ENCODE measurements at regions not wholly inside any gene's neighbourhood (a gene's known extent, or its start where the extent isn't known, plus 50 kb on each side); places are given as distances from the start of the nearest gene placed in this dataset.
"Not testable (repeated sequence)": the region's sequence is repeated elsewhere in the genome, so short reads cannot be mapped to it uniquely, and the experiment has no call there.

DNA sequence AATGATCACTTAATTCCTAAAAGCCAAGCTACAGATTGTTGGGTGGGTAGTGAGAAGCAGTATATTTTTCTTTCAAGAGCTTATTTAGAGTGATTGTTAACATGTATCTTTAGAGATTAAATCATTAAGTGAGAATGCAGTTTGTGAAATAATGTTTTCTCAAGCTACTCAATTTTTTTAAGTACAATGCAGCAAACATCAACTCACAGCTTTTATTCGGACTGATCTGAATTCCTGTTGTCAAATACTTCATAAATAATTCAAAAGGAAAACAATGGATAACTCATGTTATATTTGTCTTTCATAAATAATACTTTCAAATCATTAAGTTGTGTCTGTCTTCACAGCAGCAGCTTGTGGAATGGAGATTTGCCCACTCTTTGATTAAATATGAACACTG lies 271.1 kb upstream of the DEPDC1 start:
- intact Hi-C loops (cut with DNase I; ENCODE audit: low total_unique reads), result no loop called here
- no peak for TF ChIP-seq POLR2A (IDR thresholded peaks at IDR 0.05)
- TF ChIP-seq, protein P1, sequence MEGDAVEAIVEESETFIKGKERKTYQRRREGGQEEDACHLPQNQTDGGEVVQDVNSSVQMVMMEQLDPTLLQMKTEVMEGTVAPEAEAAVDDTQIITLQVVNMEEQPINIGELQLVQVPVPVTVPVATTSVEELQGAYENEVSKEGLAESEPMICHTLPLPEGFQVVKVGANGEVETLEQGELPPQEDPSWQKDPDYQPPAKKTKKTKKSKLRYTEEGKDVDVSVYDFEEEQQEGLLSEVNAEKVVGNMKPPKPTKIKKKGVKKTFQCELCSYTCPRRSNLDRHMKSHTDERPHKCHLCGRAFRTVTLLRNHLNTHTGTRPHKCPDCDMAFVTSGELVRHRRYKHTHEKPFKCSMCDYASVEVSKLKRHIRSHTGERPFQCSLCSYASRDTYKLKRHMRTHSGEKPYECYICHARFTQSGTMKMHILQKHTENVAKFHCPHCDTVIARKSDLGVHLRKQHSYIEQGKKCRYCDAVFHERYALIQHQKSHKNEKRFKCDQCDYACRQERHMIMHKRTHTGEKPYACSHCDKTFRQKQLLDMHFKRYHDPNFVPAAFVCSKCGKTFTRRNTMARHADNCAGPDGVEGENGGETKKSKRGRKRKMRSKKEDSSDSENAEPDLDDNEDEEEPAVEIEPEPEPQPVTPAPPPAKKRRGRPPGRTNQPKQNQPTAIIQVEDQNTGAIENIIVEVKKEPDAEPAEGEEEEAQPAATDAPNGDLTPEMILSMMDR (IDR thresholded peaks at IDR 0.05 in 8 of 11, conservative IDR thresholded peaks at IDR 0.05 in 3 of 11), result no peak
- TF ChIP-seq POLR2AphosphoS5 (IDR thresholded peaks at IDR 0.05), result no peak
- H3K4me1 ChIP-seq, result no peaks in the 10 kb centered on the region
- no peaks in the 10 kb centered on the region for H3K27me3 ChIP-seq (replicated peaks in 1 of 7)
- no peaks in the 10 kb centered on the region for H3K36me3 ChIP-seq
- H3K9me3 ChIP-seq, result peaks cover 0 to 35% (median 28%) of the 10 kb centered on the region in 8 donors
- no peak overlapping the region for H3K27ac ChIP-seq
- no peak overlapping the region for H3K4me3 ChIP-seq
- no peak for DNase-seq
- WGBS, 5 donors, result 45 to 69% (median 58%) methylated on average over 1 of the region's 1 CpG

DNA sequence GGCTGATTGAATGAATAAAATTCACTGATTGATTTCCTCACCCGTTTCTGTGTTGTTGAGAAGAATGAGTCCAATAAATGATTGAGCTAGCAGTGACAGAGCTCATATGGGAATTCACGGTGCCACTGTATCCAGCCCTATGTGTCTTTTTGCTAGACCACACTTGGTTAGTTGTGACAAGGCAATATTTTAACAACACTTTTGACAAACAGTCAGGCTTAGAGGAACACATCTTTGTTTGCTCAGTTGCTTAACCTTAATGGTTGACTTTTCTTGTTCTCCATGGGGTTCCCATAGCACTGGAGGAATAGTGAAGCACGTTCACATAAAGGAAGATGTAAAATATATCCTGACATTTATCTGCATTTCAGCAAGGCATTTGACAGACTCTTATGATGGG lies 273.9 kb upstream of the DEPDC1 start:
- Histone ChIP-seq H3K4me1 (no peaks in the 10 kb centered on the region), H3K27me3 (replicated peaks in 1 of 7) (no peaks in the 10 kb centered on the region), H3K27ac (no peak overlapping the region), H3K9me3 (peaks cover 0 to 17% (median 11%) of the 10 kb centered on the region in 8 donors), H3K36me3 (no peaks in the 10 kb centered on the region), H3K4me3 (no peak overlapping the region)
- no peak for DNase-seq
- TF ChIP-seq, protein P1 (IDR thresholded peaks at IDR 0.05 in 8 of 11, conservative IDR thresholded peaks at IDR 0.05 in 3 of 11), result no peak
- TF ChIP-seq POLR2A (IDR thresholded peaks at IDR 0.05) (no peak), POLR2AphosphoS5 (IDR thresholded peaks at IDR 0.05) (no peak)
- intact Hi-C loops (cut with DNase I; ENCODE audit: low total_unique reads), result no loop called here
- WGBS, 5 donors, result 81 to 88% (median 83%) methylated on average over 3 of the region's 3 CpGs

DNA sequence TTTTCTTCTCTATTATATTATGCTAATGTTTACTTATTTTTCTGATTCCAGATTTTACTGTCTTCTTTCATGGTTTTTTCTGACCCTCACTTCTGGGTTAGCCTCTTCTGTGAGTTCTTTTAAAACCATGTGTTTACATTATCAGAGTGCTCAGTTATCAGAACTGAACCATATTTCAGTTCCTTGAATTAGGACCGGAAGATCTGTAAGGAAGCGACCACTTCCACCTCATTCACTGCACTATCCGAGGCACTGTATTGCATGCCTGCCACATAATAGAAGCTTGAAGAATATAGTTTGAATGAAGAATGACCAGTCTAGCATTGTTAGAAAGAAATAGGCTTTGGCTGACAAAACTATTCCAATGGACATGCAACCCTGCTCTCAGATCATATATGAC lies 281.0 kb upstream of the DEPDC1 start:
- peaks cover 0 to 28% (median 19%) of the 10 kb centered on the region in 8 donors for H3K9me3 ChIP-seq
- TF ChIP-seq POLR2A (IDR thresholded peaks at IDR 0.05), result no peak
- TF ChIP-seq POLR2AphosphoS5 (IDR thresholded peaks at IDR 0.05), result no peak
- TF ChIP-seq, protein P1 (IDR thresholded peaks at IDR 0.05 in 8 of 11, conservative IDR thresholded peaks at IDR 0.05 in 3 of 11), result no peak
- DNase-seq, result no peak
- no peaks in the 10 kb centered on the region for H3K27me3 ChIP-seq (replicated peaks in 1 of 7)
- intact Hi-C loops (cut with DNase I; ENCODE audit: low total_unique reads), result no loop called here
- no peaks in the 10 kb centered on the region for H3K4me1 ChIP-seq
- no peak overlapping the region for H3K4me3 ChIP-seq
- 12 to 18% (median 15%) methylated on average over 3 of the region's 3 CpGs for WGBS, 5 donors
- H3K27ac ChIP-seq, result no peak overlapping the region
- no peaks in the 10 kb centered on the region for H3K36me3 ChIP-seq

DNA sequence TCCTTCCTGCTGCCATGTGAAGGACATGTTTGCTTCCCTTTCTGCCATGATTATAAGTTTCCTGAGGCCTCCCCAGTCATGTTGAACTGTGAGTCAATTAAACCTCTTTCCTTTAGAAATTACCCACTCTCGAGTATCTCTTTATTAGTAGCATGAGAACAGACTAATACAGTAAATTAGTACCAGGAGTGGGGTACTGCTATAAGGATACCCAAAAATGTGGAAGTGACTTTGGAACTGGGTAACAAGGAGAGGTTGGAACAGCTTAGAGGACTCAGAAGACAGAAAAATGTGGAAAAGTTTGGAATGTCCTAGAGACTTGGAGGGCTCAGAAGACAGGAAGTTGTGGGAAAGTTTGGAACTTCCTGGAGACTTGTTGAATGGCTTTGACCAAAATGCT lies 283.0 kb upstream of the DEPDC1 start:
- H3K4me1 ChIP-seq; H3K36me3 ChIP-seq; DNase-seq; H3K27me3 ChIP-seq (replicated peaks in 1 of 7); H3K4me3 ChIP-seq; H3K27ac ChIP-seq; intact Hi-C loops (cut with DNase I; ENCODE audit: low total_unique reads): not testable (repeated sequence)
- WGBS, 5 donors, result 65 to 85% (median 72%) methylated on average over 1 of the region's 1 CpG
- H3K9me3 ChIP-seq, result peaks cover 0 to 28% (median 19%) of the 10 kb centered on the region in 8 donors

DNA sequence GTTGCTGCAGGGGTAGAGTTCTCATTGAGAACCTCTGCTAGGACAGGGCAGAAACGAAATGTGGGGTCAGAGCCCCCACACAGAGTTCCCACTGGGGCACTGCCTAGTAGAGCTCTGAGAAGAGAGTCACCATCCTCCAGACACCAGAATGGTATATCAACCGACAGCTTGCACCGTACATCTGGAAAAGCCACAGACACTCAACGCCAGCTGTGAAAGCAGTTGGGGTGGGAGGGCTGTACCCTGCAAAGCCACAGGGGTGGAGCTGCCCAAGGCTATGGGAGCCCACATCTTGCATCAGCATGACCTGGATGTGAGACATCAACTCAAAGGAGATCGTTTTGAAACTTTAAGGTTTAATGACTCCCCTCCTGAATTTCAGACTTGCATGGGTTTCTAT lies 284.0 kb upstream of the DEPDC1 start:
- H3K4me1 ChIP-seq, result no peaks in the 10 kb centered on the region
- no peaks in the 10 kb centered on the region for H3K27me3 ChIP-seq (replicated peaks in 1 of 7)
- TF ChIP-seq, protein P1 (IDR thresholded peaks at IDR 0.05 in 8 of 11, conservative IDR thresholded peaks at IDR 0.05 in 3 of 11), result no peak
- TF ChIP-seq POLR2A (IDR thresholded peaks at IDR 0.05) (no peak), POLR2AphosphoS5 (IDR thresholded peaks at IDR 0.05) (no peak)
- DNase-seq, result no peak
- H3K4me3 ChIP-seq, result no peak overlapping the region
- H3K36me3 ChIP-seq, result no peaks in the 10 kb centered on the region
- no peak overlapping the region for H3K27ac ChIP-seq
- H3K9me3 ChIP-seq, result peaks cover 0 to 28% (median 19%) of the 10 kb centered on the region in 8 donors
- 29 to 61% (median 50%) methylated on average over 4 to 5 of the region's 5 CpGs for WGBS, 5 donors
- intact Hi-C loops (cut with DNase I; ENCODE audit: low total_unique reads), result no loop called here
